GM12874 (cell line): ENCODE measurements at regions not wholly inside any gene's neighbourhood (a gene's known extent, or its start where the extent isn't known, plus 50 kb on each side); places are given as distances from the start of the nearest gene placed in this dataset.

Experiments
- TF ChIP-seq, protein P1 (sequence below): IDR thresholded peaks from 2 replicates; pipeline ENCODE4 v1.5.1; 2011; ENCODE audit warnings: low read depth, mild to moderate bottlenecking, control low read depth, low read length, moderate library complexity; ENCODE audit not compliant: insufficient read depth

DNA sequence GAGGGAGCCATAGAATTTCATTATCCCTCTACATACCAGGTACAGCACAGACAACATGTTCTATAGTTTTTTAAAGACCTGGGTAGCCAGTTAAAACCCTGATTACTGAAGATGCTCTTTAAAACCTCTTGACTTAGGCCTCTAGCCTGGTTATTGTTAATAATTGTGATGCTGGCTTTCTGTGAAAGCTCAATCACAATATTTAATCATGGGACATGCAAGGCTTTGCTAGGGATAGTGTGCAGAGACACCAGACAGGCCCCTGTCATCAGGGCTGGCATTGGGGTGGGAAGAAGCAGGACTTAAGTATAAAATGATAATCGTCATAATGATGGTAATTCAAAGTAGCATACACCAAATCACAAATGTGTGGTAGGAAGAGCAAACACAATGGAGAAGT, 274.4 kb downstream of the PTBP2 start:
- TF ChIP-seq, protein P1, sequence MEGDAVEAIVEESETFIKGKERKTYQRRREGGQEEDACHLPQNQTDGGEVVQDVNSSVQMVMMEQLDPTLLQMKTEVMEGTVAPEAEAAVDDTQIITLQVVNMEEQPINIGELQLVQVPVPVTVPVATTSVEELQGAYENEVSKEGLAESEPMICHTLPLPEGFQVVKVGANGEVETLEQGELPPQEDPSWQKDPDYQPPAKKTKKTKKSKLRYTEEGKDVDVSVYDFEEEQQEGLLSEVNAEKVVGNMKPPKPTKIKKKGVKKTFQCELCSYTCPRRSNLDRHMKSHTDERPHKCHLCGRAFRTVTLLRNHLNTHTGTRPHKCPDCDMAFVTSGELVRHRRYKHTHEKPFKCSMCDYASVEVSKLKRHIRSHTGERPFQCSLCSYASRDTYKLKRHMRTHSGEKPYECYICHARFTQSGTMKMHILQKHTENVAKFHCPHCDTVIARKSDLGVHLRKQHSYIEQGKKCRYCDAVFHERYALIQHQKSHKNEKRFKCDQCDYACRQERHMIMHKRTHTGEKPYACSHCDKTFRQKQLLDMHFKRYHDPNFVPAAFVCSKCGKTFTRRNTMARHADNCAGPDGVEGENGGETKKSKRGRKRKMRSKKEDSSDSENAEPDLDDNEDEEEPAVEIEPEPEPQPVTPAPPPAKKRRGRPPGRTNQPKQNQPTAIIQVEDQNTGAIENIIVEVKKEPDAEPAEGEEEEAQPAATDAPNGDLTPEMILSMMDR = no peak

DNA sequence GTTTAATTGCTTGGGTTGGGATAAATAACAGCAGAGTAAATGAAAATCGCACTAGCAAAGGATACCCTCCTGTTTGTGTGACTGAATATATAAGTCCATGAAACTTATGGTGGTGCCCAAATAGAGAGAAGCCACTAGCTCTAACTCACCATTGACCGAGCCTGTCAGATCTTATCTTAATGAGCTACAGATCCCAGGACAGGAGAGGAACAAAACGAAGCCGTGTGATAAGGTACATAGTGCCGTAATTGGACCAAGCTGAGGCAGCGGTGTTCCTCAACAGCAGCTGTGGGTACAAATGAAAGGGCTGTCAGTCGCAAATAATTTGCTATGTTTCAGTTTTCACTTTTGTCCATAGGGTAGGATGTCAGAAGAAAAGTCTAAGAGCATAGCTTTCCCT, 276.1 kb downstream of the PTBP2 start:
- TF ChIP-seq, protein P1 = no peak

DNA sequence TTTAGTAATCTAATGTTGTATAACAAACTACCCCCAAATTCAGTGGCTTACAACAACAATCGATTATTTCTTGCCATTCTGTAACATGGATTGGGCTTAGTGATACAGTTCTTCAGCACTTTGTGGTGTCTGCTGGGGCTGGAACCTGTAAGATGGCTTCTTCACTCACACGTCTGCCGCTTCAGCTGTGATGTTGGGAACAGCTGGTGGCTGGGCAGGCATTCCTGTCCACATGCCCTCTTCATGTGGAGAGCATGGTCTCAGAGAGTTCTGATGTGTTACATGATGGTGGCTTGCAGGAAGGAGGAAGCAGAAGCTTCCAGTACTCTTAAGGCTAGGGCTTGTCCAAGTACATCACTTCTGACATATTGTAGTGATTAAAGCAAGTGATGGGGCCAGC, 276.9 kb downstream of the PTBP2 start:
- TF ChIP-seq, protein P1 = no peak

DNA sequence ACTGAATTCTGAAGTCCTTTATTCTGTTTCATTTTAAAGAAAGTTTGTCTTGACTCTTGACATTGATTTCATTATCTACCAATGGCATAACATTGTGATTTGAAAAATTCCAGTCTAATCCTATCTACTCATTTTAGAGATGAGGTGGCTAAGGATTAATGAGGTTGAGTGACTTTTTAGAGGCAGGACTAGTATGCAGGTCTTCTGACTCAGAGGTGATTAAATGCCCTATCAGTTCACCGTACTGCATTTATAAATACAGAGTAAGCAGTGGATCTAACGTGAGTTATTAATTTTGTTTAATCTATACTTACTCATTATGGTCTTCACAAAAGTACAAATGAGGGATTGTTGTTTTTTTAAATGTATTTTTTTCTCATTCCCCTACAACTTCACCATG, 277.6 kb downstream of the PTBP2 start:
- TF ChIP-seq, protein P1 = no peak

DNA sequence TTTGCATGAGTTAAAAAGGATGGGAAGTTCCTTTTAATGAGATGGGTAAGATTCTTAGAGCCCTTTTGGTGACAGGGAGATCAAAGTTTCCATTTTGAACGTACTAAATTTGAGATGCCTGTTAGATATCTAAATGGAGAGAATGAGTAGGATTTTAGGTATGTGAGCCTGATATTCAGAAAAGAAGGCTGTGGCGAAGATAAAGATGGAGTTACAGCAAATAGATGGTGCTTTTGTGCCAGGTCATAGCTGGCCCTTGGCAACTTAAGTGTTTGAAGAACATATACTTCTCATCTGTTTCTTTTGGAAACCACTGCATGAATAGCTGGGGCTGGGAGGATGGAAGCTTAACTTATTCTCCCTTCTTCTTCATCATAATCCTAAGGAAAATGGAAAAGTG, 282.5 kb downstream of the PTBP2 start:
- TF ChIP-seq, protein P1 = no peak

DNA sequence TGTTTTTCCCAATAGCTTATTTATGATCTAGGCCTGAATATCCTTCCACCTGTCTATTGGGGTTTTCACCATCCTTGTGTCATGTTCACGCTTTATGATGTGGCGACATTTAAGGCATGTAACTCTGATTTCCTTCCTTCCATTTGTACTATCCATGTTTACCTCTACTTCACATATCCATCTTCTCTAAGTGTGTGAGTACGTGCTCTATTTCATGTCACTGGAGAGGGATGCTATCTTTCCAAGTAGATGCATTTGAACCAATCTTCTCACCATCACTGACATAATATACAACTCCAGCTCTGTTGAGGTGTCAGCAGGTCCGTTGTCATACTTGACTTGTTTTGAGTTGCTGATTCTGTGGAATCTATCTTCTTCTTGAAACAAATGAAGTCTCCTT, 283.2 kb downstream of the PTBP2 start:
- TF ChIP-seq, protein P1 = no peak

DNA sequence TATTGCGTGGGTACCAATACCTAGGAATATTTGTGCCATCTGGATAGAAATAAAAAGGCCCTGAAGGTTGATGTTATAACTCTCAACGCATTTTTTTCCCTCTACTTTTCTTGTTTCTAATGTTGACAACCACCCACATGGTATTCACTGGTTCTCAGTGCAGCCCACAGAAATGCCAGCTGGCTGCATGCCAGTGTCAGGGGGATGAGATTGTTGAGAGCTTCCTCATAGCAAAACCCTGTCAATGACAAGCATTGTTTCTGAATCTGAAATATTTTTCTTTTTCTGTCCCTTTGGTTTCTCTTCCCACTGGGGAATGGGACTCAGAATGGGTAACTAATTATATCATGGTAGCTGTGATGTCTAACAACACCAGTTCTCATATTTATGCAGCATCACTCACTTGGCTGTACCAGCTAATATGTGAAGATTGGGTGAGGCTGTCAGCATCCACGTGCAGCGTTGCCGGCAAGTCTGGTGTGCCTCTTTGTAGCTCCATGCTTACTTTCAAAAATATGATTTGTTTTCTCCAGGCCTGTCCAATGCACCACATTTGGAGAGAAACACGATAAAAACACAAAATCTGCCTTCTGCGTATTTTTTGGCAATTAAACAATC, 284.6 kb downstream of the PTBP2 start:
- TF ChIP-seq, protein P1 = no peak
